ENCODE measurements at regions not wholly inside any gene's neighbourhood (a gene's known extent, or its start where the extent isn't known, plus 50 kb on each side); places are given as distances from the start of the nearest gene placed in this dataset.

DNA sequence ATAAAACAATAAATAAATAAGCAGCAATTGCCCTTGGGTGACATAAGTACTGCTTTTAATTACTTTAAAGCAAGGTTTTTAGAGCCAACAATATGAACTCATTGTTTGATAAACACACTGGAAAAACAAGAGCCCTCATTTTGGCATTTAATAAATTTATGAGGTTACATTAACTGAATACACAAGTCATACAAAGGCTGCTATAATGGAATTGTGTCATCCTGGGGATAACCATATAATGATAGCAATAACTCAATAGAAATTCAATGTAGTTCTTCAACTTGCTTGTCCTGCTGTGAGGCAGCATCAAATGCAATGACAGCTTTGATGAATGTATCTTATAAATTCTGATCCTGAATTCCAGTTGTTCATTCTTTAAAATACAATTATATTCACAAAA is 1512.5 kb downstream of the STIM2 start:
- no peak for TF ChIP-seq SUZ12 (IDR thresholded peaks at IDR 0.05; ENCODE audit: extremely low read depth, insufficient read depth, insufficient read length)
- TF ChIP-seq ZNF274 (IDR thresholded peaks at IDR 0.05; ENCODE audit: low read depth, low read length), result no peak

Data from NT2/D1 (cell line).